Activated CD4-positive, alpha-beta memory T cell treated with anti-CD3 and anti-CD28 coated beads, Interleukin-2, amount 10 ng/mL, durations not matched to agents 7 days and 5 days (primary cell): ENCODE measurements at regions not wholly inside any gene's neighbourhood (a gene's known extent, or its start where the extent isn't known, plus 50 kb on each side); places are given as distances from the start of the nearest gene placed in this dataset.

Experiments
- CTCF ChIA-PET: fragments of 350-600 bp; sonication (Branson Sonifier 250); formaldehyde crosslinking; loops from one replicate; lab custom pipeline; 2021; ENCODE audit warnings: antibody characterized with exemption, inconsistent platforms; lab: Charles Lee
- POLR2A ChIA-PET: fragments of 350-600 bp; sonication (Branson Sonifier 250); formaldehyde crosslinking; loops from one replicate; lab custom pipeline; 2021; ENCODE audit warnings: antibody characterized with exemption; lab: Charles Lee
- DNase-seq: peaks from one replicate; pipeline ENCODE4 v3.0.0-alpha.2; 2020
- H3K27ac Mint-ChIP-seq: one replicate; pipeline ENCODE4 v1.8.0; 2021; ENCODE audit warnings: mild to moderate bottlenecking, mixed read lengths
- H3K27me3 Mint-ChIP-seq: one replicate; pipeline ENCODE4 v1.8.0; 2021; ENCODE audit warnings: mixed read lengths
- H3K36me3 Mint-ChIP-seq: one replicate; pipeline ENCODE4 v1.8.0; 2021; ENCODE audit warnings: low read depth, mixed read lengths
- H3K4me1 Mint-ChIP-seq: one replicate; pipeline ENCODE4 v1.8.0; 2021; ENCODE audit warnings: mixed read lengths
- H3K4me3 Mint-ChIP-seq: one replicate; pipeline ENCODE4 v1.8.0; 2021; ENCODE audit warnings: mild to moderate bottlenecking, mixed read lengths
- H3K9me3 Mint-ChIP-seq: one replicate; pipeline ENCODE4 v1.8.0; 2021; ENCODE audit warnings: mixed read lengths

- peaks cover 31% of the 10 kb centered on the region for H3K27me3 Mint-ChIP-seq
- no peaks in the 10 kb centered on the region for H3K36me3 Mint-ChIP-seq
- H3K27ac Mint-ChIP-seq: no peak overlapping the region
- no peak for DNase-seq
- ChIA-PET POLR2A (no interaction called here), CTCF (no interaction called here)
- no peaks in the 10 kb centered on the region for H3K4me1 Mint-ChIP-seq
- H3K4me3 Mint-ChIP-seq: no peak overlapping the region
- H3K9me3 Mint-ChIP-seq: no peaks in the 10 kb centered on the region
Measured at GRCh38 chr5:76030343-76030742, 52.8 kb upstream of the SV2C start.

DNA sequence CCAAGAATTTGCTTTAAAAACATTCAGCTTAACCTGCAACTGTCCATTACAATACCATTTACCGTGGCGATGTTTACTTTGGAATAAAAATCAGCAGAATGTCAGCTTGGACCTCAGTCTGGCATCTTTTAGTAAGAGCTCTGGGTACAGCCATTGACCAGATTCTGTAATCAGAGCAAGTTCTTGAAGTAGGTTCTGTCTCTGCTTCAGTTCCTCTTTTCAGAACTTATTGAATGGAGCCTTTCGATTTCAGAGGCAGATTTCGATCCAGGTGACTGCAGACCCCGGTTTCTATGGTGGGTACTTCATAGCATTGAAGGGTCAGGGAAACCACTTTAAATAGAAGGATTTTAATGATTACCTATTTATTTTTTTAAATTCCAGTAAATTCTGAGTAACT is 53.4 kb upstream of the SV2C start:
- no peak overlapping the region for H3K27ac Mint-ChIP-seq
- H3K4me1 Mint-ChIP-seq: no peaks in the 10 kb centered on the region
- H3K4me3 Mint-ChIP-seq: no peak overlapping the region
- ChIA-PET POLR2A (no interaction called here), CTCF (no interaction called here)
- no peaks in the 10 kb centered on the region for H3K9me3 Mint-ChIP-seq
- no peak for DNase-seq
- no peaks in the 10 kb centered on the region for H3K36me3 Mint-ChIP-seq
- H3K27me3 Mint-ChIP-seq: peaks cover 25% of the 10 kb centered on the region

DNA sequence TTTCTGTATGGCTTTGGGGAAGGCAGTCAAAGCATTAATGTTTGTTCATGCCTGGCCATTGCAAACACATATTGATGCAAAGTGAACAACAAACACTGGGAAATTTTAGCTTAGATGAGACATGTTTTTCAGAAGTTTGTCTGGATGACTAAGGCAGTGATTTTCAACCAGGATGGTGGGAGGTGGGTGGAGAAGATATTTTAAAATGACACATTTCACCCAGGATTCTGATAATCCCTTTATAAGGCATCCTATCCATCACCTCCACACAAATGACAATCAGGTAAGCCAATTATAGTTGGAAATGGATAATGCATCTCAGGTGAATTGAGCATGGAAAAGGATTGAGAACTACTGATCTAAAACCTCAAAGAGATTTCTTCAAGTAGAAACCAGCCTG is 57.4 kb upstream of the SV2C start:
- ChIA-PET POLR2A (no interaction called here), CTCF (interaction anchor here (1.4 kb wide), 1 partner anchor 149 kb away, joined by 3 read pairs; no protein-coding TSS in a partner anchor)
- Mint-ChIP-seq H3K9me3 (no peaks in the 10 kb centered on the region), H3K27me3 (peaks cover 35% of the 10 kb centered on the region), H3K4me1 (no peaks in the 10 kb centered on the region), H3K27ac (no peak overlapping the region), H3K36me3 (no peaks in the 10 kb centered on the region), H3K4me3 (no peak overlapping the region)
- DNase-seq: no peak

GRCh38 chr5:76025069-76025468 is 58.1 kb upstream of the SV2C start:
- no peak overlapping the region for H3K27ac Mint-ChIP-seq
- H3K27me3 Mint-ChIP-seq: peaks cover 31% of the 10 kb centered on the region
- H3K36me3 Mint-ChIP-seq: no peaks in the 10 kb centered on the region
- H3K4me1 Mint-ChIP-seq: no peaks in the 10 kb centered on the region
- ChIA-PET CTCF (interaction anchor here (1.4 kb wide), 1 partner anchor 150 kb away, joined by 3 read pairs; no protein-coding TSS in a partner anchor), POLR2A (no interaction called here)
- H3K4me3 Mint-ChIP-seq: no peak overlapping the region
- H3K9me3 Mint-ChIP-seq: no peaks in the 10 kb centered on the region
- no peak for DNase-seq

- POLR2A ChIA-PET: no interaction called here
- H3K36me3 Mint-ChIP-seq: no peaks in the 10 kb centered on the region
- no peak for DNase-seq
- H3K27ac Mint-ChIP-seq: no peak overlapping the region
- H3K4me1 Mint-ChIP-seq: no peaks in the 10 kb centered on the region
- no peaks in the 10 kb centered on the region for H3K9me3 Mint-ChIP-seq
- peaks cover 29% of the 10 kb centered on the region for H3K27me3 Mint-ChIP-seq
- H3K4me3 Mint-ChIP-seq: no peak overlapping the region
- CTCF ChIA-PET: no interaction called here
Measured at GRCh38 chr5:76022611-76023010, 60.6 kb upstream of the SV2C start.

DNA sequence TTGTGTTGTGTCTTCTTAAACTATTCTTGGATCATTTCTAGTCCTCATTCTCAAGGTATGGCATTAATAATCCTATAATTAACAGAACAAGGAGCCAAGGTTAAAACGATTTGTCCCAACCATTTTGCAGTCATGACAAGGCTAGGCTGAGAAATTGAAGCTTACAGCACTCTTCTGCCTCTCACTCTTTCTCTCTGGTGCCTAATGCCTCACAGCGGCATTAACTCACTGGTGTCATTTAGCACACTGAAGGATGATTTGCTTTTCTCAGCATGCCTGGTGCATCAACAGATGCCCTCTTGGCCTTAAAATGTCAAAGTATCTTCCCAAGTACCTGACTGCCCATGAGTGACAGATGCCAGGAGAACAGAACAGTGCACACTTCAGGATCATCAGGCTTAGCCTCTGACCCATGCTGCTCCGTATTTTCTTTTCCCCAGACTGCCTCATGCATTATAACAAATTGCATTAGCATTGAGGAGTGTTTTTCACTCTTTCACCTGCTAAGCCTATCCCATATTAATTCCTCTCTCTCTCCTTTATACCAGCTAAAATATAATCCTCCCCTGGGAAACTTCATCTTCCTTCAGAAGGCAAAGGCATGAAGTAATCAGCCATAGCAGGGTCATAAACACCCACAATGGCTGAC is 61.1 kb upstream of the SV2C start:
- Mint-ChIP-seq H3K4me1 (no peaks in the 10 kb centered on the region), H3K9me3 (no peaks in the 10 kb centered on the region), H3K27me3 (peaks cover 29% of the 10 kb centered on the region), H3K27ac (no peak overlapping the region), H3K4me3 (no peak overlapping the region), H3K36me3 (no peaks in the 10 kb centered on the region)
- ChIA-PET POLR2A (no interaction called here), CTCF (no interaction called here)
- no peak for DNase-seq

DNA sequence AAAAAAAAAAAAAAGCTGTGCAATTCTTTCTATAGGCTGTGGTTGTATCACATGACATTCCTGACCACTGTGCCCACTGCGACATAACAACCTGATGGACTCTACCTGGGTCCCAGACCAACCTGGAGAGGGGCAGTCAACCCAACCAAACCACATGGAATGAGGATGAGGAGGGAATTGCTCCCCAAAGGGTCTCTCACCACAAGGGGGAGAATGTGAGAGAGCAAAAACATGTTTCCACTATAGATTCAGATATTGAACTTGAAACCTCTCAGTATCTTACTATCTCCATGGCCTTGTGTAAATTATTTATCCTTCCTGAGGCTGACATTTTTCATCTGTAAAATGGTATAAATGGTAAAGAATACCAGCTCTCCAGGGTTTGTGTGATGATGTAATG is 66.9 kb upstream of the SV2C start:
- Mint-ChIP-seq H3K27ac (no peak overlapping the region), H3K9me3 (no peaks in the 10 kb centered on the region), H3K27me3 (peaks cover 16% of the 10 kb centered on the region), H3K4me3 (no peak overlapping the region), H3K4me1 (no peaks in the 10 kb centered on the region), H3K36me3 (no peaks in the 10 kb centered on the region)
- ChIA-PET POLR2A (no interaction called here), CTCF (no interaction called here)
- DNase-seq: no peak

GRCh38 chr5:76014005-76014404 is 69.2 kb upstream of the SV2C start:
- Mint-ChIP-seq H3K4me3 (no peak overlapping the region), H3K27ac (no peak overlapping the region), H3K36me3 (no peaks in the 10 kb centered on the region), H3K27me3 (peaks cover 15% of the 10 kb centered on the region), H3K9me3 (no peaks in the 10 kb centered on the region), H3K4me1 (no peaks in the 10 kb centered on the region)
- CTCF ChIA-PET: no interaction called here
- POLR2A ChIA-PET: no interaction called here
- DNase-seq: no peak

GRCh38 chr5:76007904-76008303 is 75.3 kb upstream of the SV2C start:
- ChIA-PET CTCF (no interaction called here), POLR2A (no interaction called here)
- Mint-ChIP-seq H3K9me3 (no peaks in the 10 kb centered on the region), H3K27me3 (peaks cover 18% of the 10 kb centered on the region), H3K4me3 (no peak overlapping the region), H3K27ac (no peak overlapping the region), H3K4me1 (no peaks in the 10 kb centered on the region), H3K36me3 (no peaks in the 10 kb centered on the region)
- no peak for DNase-seq

DNA sequence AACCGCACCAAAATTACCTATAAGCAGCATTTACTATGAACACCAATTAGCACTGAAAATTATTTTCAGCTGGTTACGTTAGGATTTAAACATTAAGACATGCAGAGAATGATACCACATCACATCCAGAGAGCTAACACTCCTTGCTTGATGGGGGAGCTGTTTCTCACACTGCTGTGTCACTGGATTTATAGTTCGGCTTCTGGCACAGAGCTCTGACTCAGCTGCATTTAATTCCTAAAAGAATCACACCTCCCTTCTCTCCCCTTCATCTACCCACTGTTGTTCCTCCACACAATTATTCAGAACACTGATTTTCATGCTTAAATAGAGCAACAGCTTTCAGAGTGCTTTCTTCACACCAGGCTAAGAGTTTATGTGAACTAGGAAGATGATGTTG is 82.6 kb upstream of the SV2C start:
- ChIA-PET POLR2A (no interaction called here), CTCF (no interaction called here)
- Mint-ChIP-seq H3K4me3 (no peak overlapping the region), H3K4me1 (no peaks in the 10 kb centered on the region), H3K36me3 (no peaks in the 10 kb centered on the region), H3K27ac (no peak overlapping the region), H3K9me3 (peaks cover 4% of the 10 kb centered on the region), H3K27me3 (peaks cover 6% of the 10 kb centered on the region)
- no peak for DNase-seq

DNA sequence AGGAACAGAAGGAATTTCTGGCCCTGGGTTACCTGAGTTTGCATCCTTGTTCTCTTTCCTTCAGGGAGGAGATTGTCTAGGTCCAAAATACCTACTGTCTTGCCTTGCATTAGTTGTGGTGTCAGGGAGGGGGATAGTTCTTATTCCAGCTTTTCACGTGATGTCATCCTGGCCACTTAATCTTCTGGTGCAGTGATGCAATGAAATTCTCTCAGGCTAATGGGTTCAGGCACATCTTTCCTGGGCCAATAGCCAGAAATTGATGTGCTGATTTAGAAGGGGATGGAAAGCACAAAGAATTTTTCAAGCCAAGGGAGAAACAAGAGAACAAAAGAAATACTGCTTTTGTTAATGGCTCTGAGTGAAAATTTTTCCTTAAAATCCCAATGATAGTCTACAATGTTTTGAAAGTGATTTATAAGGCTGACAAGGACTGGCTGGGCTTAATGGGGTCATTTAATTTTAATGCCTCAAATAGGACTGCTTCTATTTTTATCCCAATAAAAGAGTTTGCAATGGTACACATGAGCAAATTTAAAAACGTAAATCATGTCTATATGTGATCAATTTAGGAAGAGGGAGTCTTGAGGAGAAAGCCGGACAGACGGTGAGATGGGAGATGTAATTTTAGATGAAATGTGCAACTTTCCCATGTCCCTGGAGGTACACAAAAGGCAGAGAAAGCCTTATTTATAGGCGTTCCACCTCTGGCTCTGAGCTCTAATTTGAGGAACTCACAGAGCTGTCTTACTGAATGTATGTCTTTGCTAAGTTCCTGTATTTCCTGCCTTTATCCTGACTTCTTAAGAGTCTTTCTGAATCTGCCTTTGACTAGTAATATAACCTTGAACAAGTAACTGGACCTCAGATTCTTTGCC is 89.3 kb upstream of the SV2C start:
- CTCF ChIA-PET: no interaction called here
- Mint-ChIP-seq H3K27ac (no peak overlapping the region), H3K27me3 (peaks cover 1% of the 10 kb centered on the region), H3K4me1 (no peaks in the 10 kb centered on the region), H3K4me3 (no peak overlapping the region), H3K36me3 (no peaks in the 10 kb centered on the region), H3K9me3 (peaks cover 4% of the 10 kb centered on the region)
- POLR2A ChIA-PET: no interaction called here
- DNase-seq: no peak

DNA sequence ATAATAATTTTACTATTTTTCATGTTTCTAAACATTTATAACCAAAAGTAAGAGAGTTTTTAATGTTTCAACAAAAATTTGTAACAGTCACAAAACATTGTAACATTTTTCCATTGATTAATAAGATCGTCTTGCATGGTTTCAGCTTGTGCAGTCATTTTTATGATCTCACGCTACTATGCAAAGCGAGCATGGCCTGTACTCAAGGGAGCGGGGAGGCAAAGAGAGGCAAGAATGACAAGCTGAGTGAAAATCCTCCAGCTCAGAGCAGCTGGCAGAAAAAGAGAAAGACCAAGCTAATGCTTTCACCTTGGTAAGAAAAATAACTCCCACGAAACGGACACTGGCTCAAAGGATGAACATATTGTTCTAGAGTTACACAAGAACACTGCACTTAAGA is 90.0 kb upstream of the SV2C start:
- peaks cover 2% of the 10 kb centered on the region for H3K9me3 Mint-ChIP-seq
- no peak overlapping the region for H3K4me3 Mint-ChIP-seq
- POLR2A ChIA-PET: no interaction called here
- no peak overlapping the region for H3K27ac Mint-ChIP-seq
- no peak for DNase-seq
- no peaks in the 10 kb centered on the region for H3K36me3 Mint-ChIP-seq
- CTCF ChIA-PET: no interaction called here
- no peaks in the 10 kb centered on the region for H3K4me1 Mint-ChIP-seq
- H3K27me3 Mint-ChIP-seq: peaks cover 1% of the 10 kb centered on the region

DNA sequence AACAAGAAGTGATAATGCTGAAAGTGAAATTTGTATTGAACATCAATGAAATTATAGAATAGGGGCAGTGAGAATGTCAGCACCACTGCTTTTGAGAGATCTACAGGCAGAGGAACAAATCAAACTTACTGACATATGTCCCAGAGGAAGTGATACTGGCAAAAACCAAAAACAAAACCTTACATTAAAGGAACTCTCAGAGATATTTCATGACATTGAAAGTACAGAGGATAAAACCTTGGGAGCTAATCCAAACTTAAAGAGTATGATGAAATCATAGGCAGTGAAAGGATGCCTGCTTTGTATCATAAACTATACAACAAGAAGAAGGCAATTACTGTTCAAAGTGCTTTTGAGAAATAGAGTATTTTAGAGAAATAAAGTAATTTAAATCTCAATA is 90.4 kb upstream of the SV2C start:
- no peaks in the 10 kb centered on the region for H3K4me1 Mint-ChIP-seq
- CTCF ChIA-PET: interaction anchor here (0.6 kb wide), 1 partner anchor 590 kb away, joined by 3 read pairs; no protein-coding TSS in a partner anchor

More for the DNA sequence above, 90.4 kb upstream of the SV2C start:
- Mint-ChIP-seq H3K4me3 (no peak overlapping the region), H3K9me3 (peaks cover 2% of the 10 kb centered on the region), H3K27me3 (peaks cover 1% of the 10 kb centered on the region), H3K27ac (no peak overlapping the region), H3K36me3 (no peaks in the 10 kb centered on the region)
- no peak for DNase-seq
- POLR2A ChIA-PET: no interaction called here
